PFSK-1 (cell line): ENCODE measurements at regions not wholly inside any gene's neighbourhood (a gene's known extent, or its start where the extent isn't known, plus 50 kb on each side); places are given as distances from the start of the nearest gene placed in this dataset.

Experiments
- FOXP2 ChIP-seq: optimal IDR thresholded peaks from 2 replicates; pipeline ENCODE3; 2011; ENCODE audit warnings: borderline replicate concordance, control low read depth, inconsistent platforms; ENCODE audit not compliant: insufficient read depth; ENCODE audit errors: extremely low read length, extremely low read depth
- POLR2AphosphoS5 ChIP-seq: IDR thresholded peaks from 2 replicates; pipeline ENCODE4 v1.6.1; 2012; ENCODE audit warnings: low read depth, mild to moderate bottlenecking, control low read depth, low read length, moderate library complexity
- REST ChIP-seq, 2 experiments: IDR thresholded peaks; 2 replicates each; pipeline versions ENCODE4 v1.6.1 to v1.8.0; 2011 to 2012; ENCODE audit warnings: low read depth in 2 of 2, low read length in 2 of 2, control low read depth in 1 of 2, inconsistent platforms in 1 of 2, mild to moderate bottlenecking in 1 of 2, moderate library complexity in 1 of 2; ENCODE audit not compliant: insufficient read depth in 1 of 2
- SIN3A ChIP-seq: IDR thresholded peaks from 2 replicates; pipeline ENCODE4 v1.6.1; 2012; ENCODE audit warnings: mild to moderate bottlenecking, low read length, moderate library complexity, borderline replicate concordance; ENCODE audit not compliant: insufficient read depth
- TAF1 ChIP-seq: IDR thresholded peaks from 2 replicates; pipeline ENCODE4 v1.6.1; 2012; ENCODE audit warnings: low read length, control low read depth, borderline replicate concordance; ENCODE audit not compliant: insufficient read depth

- no peak for TF ChIP-seq TAF1
- TF ChIP-seq SIN3A, result no peak
Observed at GRCh38 chr5:125302577-125302976, 556.1 kb upstream of the ZNF608 start.

- no peak for TF ChIP-seq SIN3A
- no peak for TF ChIP-seq FOXP2
- no peak for TF ChIP-seq TAF1
- TF ChIP-seq POLR2AphosphoS5, result no peak
- TF ChIP-seq REST (IDR thresholded peaks at IDR 0.05; ENCODE audit: insufficient read depth in 1 of 2, low read depth in 2 of 2, low read length in 2 of 2), result no peak
Observed at GRCh38 chr5:125306741-125307140, 560.3 kb upstream of the ZNF608 start.

- TF ChIP-seq POLR2AphosphoS5, result no peak
- TF ChIP-seq TAF1, result no peak
- no peak for TF ChIP-seq FOXP2
- TF ChIP-seq REST (IDR thresholded peaks at IDR 0.05; ENCODE audit: insufficient read depth in 1 of 2, low read depth in 2 of 2, low read length in 2 of 2), result no peak
- TF ChIP-seq SIN3A, result no peak
Observed at GRCh38 chr5:125310749-125311148, 564.3 kb upstream of the ZNF608 start.

- no peak for TF ChIP-seq SIN3A
- TF ChIP-seq TAF1, result no peak
- no peak for TF ChIP-seq POLR2AphosphoS5
- TF ChIP-seq REST (IDR thresholded peaks at IDR 0.05; ENCODE audit: insufficient read depth in 1 of 2, low read depth in 2 of 2, low read length in 2 of 2), result no peak
- no peak for TF ChIP-seq FOXP2
Observed at GRCh38 chr5:125311743-125312142, 565.3 kb upstream of the ZNF608 start.

GRCh38 chr5:125313555-125313954, 567.1 kb upstream of the ZNF608 start:
- no peak for TF ChIP-seq TAF1
- TF ChIP-seq REST (IDR thresholded peaks at IDR 0.05; ENCODE audit: insufficient read depth in 1 of 2, low read depth in 2 of 2, low read length in 2 of 2), result no peak
- TF ChIP-seq SIN3A, result no peak
- TF ChIP-seq POLR2AphosphoS5, result no peak
- TF ChIP-seq FOXP2, result no peak
